ENCODE measurements at regions not wholly inside any gene's neighbourhood (a gene's known extent, or its start where the extent isn't known, plus 50 kb on each side); places are given as distances from the start of the nearest gene placed in this dataset.
"Not testable (repeated sequence)": the region's sequence is repeated elsewhere in the genome, so short reads cannot be mapped to it uniquely, and the experiment has no call there.

DNA sequence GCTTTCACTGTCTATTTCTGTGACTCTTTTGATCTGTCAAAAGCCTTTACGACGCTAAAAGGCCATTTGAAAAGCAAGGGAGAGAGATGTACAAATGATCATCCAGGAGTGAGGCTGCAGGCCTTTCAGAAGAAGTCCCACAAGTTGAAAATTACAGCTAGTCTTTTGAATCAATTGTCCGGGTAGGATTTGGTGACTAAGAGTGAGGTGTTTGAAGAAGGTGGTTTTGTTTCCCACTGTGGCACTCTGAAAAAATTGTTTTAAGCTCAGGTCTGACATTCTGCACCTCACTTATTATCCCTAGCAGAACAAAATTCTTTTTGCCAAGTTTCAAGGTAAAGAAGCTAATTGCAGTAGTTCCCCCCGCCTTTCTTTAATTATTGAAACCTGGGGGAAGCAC lies 50.8 kb upstream of the TMEM108 start:
- Mint-ChIP-seq H3K27me3 (peaks cover 3% of the 10 kb centered on the region), H3K9me3 (peaks cover 5% of the 10 kb centered on the region), H3K36me3 (ENCODE audit: low read depth) (no peaks in the 10 kb centered on the region), H3K27ac (no peak overlapping the region), H3K4me3 (no peak overlapping the region), H3K4me1 (no peaks in the 10 kb centered on the region)
- ATAC-seq (no peak), DNase-seq (no peak)

DNA sequence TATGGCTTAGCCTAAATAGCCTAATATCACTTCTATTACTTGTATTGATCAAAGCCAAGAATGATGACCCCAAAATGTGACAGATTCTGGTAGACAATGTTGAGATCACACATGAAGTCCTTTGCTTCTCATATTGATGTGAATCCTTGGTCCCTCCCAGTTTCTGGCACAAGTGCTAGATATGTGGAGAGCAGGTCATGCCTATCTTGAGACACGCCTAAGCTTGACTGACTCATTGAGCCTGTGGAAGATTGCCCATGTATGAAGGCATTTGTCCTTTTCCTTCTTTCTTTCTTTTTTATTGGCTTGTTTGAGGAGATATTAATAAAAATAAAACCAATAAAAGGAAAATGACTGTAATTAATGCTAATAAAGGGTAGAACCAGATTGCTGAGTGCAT lies 54.0 kb upstream of the TMEM108 start:
- Mint-ChIP-seq H3K9me3 (peaks cover 17% of the 10 kb centered on the region), H3K27ac (no peak overlapping the region), H3K36me3 (ENCODE audit: low read depth) (no peaks in the 10 kb centered on the region), H3K27me3 (peaks cover 3% of the 10 kb centered on the region), H3K4me3 (no peak overlapping the region), H3K4me1 (no peaks in the 10 kb centered on the region)
- no peak for DNase-seq
- ATAC-seq: no peak

DNA sequence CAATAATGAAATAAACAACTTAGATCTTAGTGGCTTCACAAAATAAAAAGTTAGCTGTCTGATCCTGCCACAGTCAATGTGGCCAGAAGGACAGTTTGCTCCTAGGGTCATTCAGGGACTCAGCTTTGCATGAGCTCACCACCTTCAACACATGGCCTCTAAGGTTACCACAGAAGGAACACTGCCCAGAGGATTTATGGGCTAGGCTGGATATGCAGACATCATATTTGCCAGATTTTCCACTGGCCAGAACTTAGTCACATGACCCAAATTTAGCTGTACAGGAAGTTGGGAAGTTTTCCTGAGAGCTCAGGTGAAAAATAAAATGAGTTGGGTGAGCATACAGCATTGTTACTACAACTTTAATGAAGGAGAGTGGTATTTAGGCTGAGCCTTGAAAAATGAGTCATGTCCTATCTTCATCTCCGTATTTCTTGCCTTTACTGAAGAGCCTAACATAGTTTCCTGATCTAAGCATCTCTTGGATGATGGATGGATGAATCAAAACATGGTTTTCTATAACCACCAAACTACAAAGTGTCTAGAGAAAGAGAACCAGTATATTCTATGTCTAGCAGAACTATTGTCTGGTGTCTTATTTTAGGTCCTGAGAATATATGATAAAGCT lies 54.9 kb upstream of the TMEM108 start:
- Mint-ChIP-seq H3K9me3 (peaks cover 17% of the 10 kb centered on the region), H3K36me3 (ENCODE audit: low read depth) (no peaks in the 10 kb centered on the region), H3K4me1 (no peaks in the 10 kb centered on the region), H3K27ac (no peak overlapping the region), H3K4me3 (no peak overlapping the region), H3K27me3 (peaks cover 3% of the 10 kb centered on the region)
- ATAC-seq: no peak
- no peak for DNase-seq

GRCh38 chr3:132981719-132982118 lies 56.5 kb upstream of the TMEM108 start:
- no peak overlapping the region for H3K27ac Mint-ChIP-seq
- DNase-seq (no peak), ATAC-seq (no peak)
- no peaks in the 10 kb centered on the region for H3K4me1 Mint-ChIP-seq
- no peaks in the 10 kb centered on the region for H3K36me3 Mint-ChIP-seq (ENCODE audit: low read depth)
- no peak overlapping the region for H3K4me3 Mint-ChIP-seq
- peaks cover 3% of the 10 kb centered on the region for H3K27me3 Mint-ChIP-seq
- peaks cover 17% of the 10 kb centered on the region for H3K9me3 Mint-ChIP-seq

- ATAC-seq: no peak
- Mint-ChIP-seq H3K4me3 (no peak overlapping the region), H3K36me3 (ENCODE audit: low read depth) (no peaks in the 10 kb centered on the region), H3K27ac (no peak overlapping the region), H3K9me3 (peaks cover 12% of the 10 kb centered on the region), H3K27me3 (no peaks in the 10 kb centered on the region), H3K4me1 (no peaks in the 10 kb centered on the region)
- no peak for DNase-seq
Observed at GRCh38 chr3:132980102-132980501, 58.1 kb upstream of the TMEM108 start.

DNA sequence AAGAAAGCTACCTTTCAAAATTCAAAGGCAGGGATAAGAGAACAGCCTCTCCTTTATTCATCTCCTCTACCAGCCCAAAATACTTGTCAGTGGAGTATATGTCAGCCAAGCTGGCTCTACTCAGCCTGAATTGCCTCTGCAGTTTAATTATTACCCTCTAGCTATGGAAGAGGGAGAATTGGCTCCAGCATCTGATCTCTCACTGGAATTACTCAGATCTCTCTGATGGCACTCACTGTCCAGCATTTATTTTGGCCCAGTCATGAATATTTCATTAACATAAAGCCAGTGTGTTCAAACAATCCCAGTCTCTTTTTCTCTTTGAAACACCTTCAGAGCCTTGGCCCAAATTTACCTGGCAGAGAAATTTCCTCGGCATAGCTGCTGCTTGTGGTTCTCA lies 58.6 kb upstream of the TMEM108 start:
- H3K36me3 Mint-ChIP-seq (ENCODE audit: low read depth): no peaks in the 10 kb centered on the region
- H3K27me3 Mint-ChIP-seq: no peaks in the 10 kb centered on the region
- H3K27ac Mint-ChIP-seq: no peak overlapping the region
- H3K9me3 Mint-ChIP-seq: peaks cover 12% of the 10 kb centered on the region
- H3K4me1 Mint-ChIP-seq: no peaks in the 10 kb centered on the region
- no peak for ATAC-seq
- no peak overlapping the region for H3K4me3 Mint-ChIP-seq
- no peak for DNase-seq

GRCh38 chr3:132978946-132979345 lies 59.2 kb upstream of the TMEM108 start:
- not testable (repeated sequence) for H3K4me1 Mint-ChIP-seq; H3K27ac Mint-ChIP-seq; DNase-seq; ATAC-seq; H3K4me3 Mint-ChIP-seq; H3K36me3 Mint-ChIP-seq (ENCODE audit: low read depth); H3K27me3 Mint-ChIP-seq
- peaks cover 12% of the 10 kb centered on the region for H3K9me3 Mint-ChIP-seq

- Mint-ChIP-seq H3K36me3 (ENCODE audit: low read depth) (no peaks in the 10 kb centered on the region), H3K27ac (no peak overlapping the region), H3K4me3 (no peak overlapping the region), H3K27me3 (no peaks in the 10 kb centered on the region), H3K4me1 (no peaks in the 10 kb centered on the region), H3K9me3 (peaks cover 12% of the 10 kb centered on the region)
- DNase-seq (no peak), ATAC-seq (no peak)
Observed at GRCh38 chr3:132978464-132978863, 59.7 kb upstream of the TMEM108 start.

- H3K27ac Mint-ChIP-seq: no peak overlapping the region
Observed at GRCh38 chr3:132974097-132974496, 64.1 kb upstream of the TMEM108 start.

GRCh38 chr3:132973441-132973840 lies 64.8 kb upstream of the TMEM108 start:
- Mint-ChIP-seq H3K4me3 (no peak overlapping the region), H3K36me3 (ENCODE audit: low read depth) (no peaks in the 10 kb centered on the region), H3K4me1 (no peaks in the 10 kb centered on the region), H3K27ac (no peak overlapping the region), H3K9me3 (no peaks in the 10 kb centered on the region), H3K27me3 (peaks cover 1% of the 10 kb centered on the region)
- ATAC-seq (no peak), DNase-seq (no peak)

More at GRCh38 chr3:132974097-132974496, 64.1 kb upstream of the TMEM108 start:
- no peaks in the 10 kb centered on the region for H3K9me3 Mint-ChIP-seq
- H3K4me1 Mint-ChIP-seq: no peaks in the 10 kb centered on the region
- peaks cover 1% of the 10 kb centered on the region for H3K27me3 Mint-ChIP-seq
- H3K4me3 Mint-ChIP-seq: no peak overlapping the region
- ATAC-seq: no peak
- no peak for DNase-seq
- no peaks in the 10 kb centered on the region for H3K36me3 Mint-ChIP-seq (ENCODE audit: low read depth)

GRCh38 chr3:132972333-132972732 lies 65.9 kb upstream of the TMEM108 start:
- Mint-ChIP-seq H3K4me3 (no peak overlapping the region), H3K27ac (no peak overlapping the region), H3K4me1 (no peaks in the 10 kb centered on the region), H3K27me3 (peaks cover 3% of the 10 kb centered on the region), H3K9me3 (no peaks in the 10 kb centered on the region), H3K36me3 (ENCODE audit: low read depth) (no peaks in the 10 kb centered on the region)
- DNase-seq (no peak), ATAC-seq (no peak)

DNA sequence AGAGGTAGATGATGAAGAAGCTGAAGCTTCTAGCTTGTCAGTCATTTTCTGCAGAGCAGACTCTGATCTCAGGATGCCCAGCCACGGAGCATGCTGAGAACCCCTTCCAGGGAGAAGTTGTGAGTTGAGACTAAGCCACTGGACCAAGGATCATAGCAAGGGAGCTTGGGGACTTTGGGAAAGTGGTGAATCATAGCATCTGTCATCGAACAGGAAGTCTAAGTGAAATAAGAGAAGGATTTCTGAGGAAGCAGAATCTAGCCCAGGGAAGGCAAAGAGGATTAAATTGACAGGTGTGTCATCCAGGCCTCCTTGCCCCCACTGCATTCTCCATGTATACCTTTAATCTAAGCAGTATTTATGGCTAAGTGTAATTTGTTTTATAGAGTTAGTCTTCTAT lies 71.8 kb upstream of the TMEM108 start:
- peaks cover 2% of the 10 kb centered on the region for H3K27me3 Mint-ChIP-seq
- ATAC-seq: no peak

DNA sequence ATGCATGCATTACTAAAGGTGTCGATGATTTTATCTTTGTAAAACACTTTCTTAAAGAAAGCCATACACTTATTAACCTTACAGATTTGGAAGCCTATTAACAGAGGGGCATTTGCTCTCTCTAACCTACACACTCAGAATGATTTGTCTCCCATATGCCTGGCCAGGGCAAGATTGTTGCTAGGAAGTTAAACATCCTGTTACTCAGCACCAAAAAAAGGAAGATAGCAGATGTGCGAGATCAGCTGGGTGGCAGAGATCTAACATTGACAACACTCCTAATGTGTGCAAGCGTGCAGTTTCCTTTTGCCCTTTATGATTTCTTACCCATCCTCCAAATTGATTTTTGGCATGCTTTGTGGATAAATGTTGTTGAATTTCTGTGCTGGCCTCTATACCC lies 73.9 kb upstream of the TMEM108 start:
- no peak overlapping the region for H3K27ac Mint-ChIP-seq
- DNase-seq (no peak), ATAC-seq (no peak)
- H3K4me3 Mint-ChIP-seq: no peak overlapping the region
- no peaks in the 10 kb centered on the region for H3K36me3 Mint-ChIP-seq (ENCODE audit: low read depth)
- no peaks in the 10 kb centered on the region for H3K4me1 Mint-ChIP-seq
- peaks cover 2% of the 10 kb centered on the region for H3K27me3 Mint-ChIP-seq
- H3K9me3 Mint-ChIP-seq: no peaks in the 10 kb centered on the region

More for the DNA sequence above, 71.8 kb upstream of the TMEM108 start:
- H3K9me3 Mint-ChIP-seq: no peaks in the 10 kb centered on the region
- H3K36me3 Mint-ChIP-seq (ENCODE audit: low read depth): no peaks in the 10 kb centered on the region
- H3K27ac Mint-ChIP-seq: no peak overlapping the region
- H3K4me3 Mint-ChIP-seq: no peak overlapping the region
- no peaks in the 10 kb centered on the region for H3K4me1 Mint-ChIP-seq
- DNase-seq: no peak

- ATAC-seq (no peak), DNase-seq (no peak)
- Mint-ChIP-seq H3K9me3 (no peaks in the 10 kb centered on the region), H3K4me3 (no peak overlapping the region), H3K27me3 (peaks cover 2% of the 10 kb centered on the region), H3K27ac (no peak overlapping the region), H3K36me3 (ENCODE audit: low read depth) (no peaks in the 10 kb centered on the region), H3K4me1 (no peaks in the 10 kb centered on the region)
Observed at GRCh38 chr3:132963786-132964185, 74.4 kb upstream of the TMEM108 start.

GRCh38 chr3:132961991-132962390 lies 76.2 kb upstream of the TMEM108 start:
- no peaks in the 10 kb centered on the region for H3K36me3 Mint-ChIP-seq (ENCODE audit: low read depth)
- DNase-seq (no peak), ATAC-seq (no peak)
- no peak overlapping the region for H3K4me3 Mint-ChIP-seq
- no peaks in the 10 kb centered on the region for H3K4me1 Mint-ChIP-seq
- no peak overlapping the region for H3K27ac Mint-ChIP-seq
- H3K27me3 Mint-ChIP-seq: no peaks in the 10 kb centered on the region
- no peaks in the 10 kb centered on the region for H3K9me3 Mint-ChIP-seq

DNA sequence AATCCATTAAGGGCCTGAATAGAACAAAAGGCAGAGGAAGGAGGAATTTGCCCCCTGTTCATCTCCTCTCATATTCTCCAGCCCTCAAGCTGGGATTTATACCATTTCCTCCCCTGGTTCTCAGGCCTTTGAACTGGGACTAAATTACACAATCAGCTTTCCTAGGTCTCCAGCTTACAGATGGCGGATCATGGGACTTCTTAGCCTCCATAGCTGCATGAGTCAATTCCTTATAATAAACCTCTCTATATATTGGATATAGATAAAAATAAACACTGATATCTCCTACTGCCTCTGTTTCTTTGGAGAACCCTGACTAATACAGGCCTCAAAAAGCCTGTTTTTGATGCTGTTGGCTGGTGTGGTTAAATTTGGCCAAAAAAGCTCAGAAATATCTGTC lies 84.5 kb upstream of the TMEM108 start:
- Mint-ChIP-seq H3K36me3 (ENCODE audit: low read depth) (no peaks in the 10 kb centered on the region), H3K9me3 (peaks cover 3% of the 10 kb centered on the region), H3K4me1 (no peaks in the 10 kb centered on the region), H3K27ac (no peak overlapping the region), H3K27me3 (no peaks in the 10 kb centered on the region), H3K4me3 (no peak overlapping the region)
- DNase-seq: no peak
- ATAC-seq: no peak

Measured in activated naive CD8-positive, alpha-beta T cell treated with anti-CD3 and anti-CD28 coated beads, Interleukin-2, amount 50 U/mL, for 24 hours (primary cell).